Neural cell (in vitro differentiated cells): ENCODE measurements at regions not wholly inside any gene's neighbourhood (a gene's known extent, or its start where the extent isn't known, plus 50 kb on each side); places are given as distances from the start of the nearest gene placed in this dataset.
"Not testable (repeated sequence)": the region's sequence is repeated elsewhere in the genome, so short reads cannot be mapped to it uniquely, and the experiment has no call there.

ENCODE experiments used
- H2AFZ ChIP-seq: fragments of 200-600, 300-800 bp; sonication (generic), shearing (Covaris generic); 2 replicates; pipeline ENCODE4 v1.6.0; 2014; ENCODE audit warnings: low read depth, mild to moderate bottlenecking, antibody characterized with exemption, low read length, moderate library complexity
- H3F3A ChIP-seq: fragments of 200-600 bp; shearing (Covaris generic); 2 replicates; pipeline ENCODE4 v1.6.1; 2016; ENCODE audit warnings: mild to moderate bottlenecking, moderate library complexity, mixed read lengths, antibody characterized with exemption, low read length; ENCODE audit not compliant: insufficient read depth, poor library complexity, severe bottlenecking
- H3K27ac ChIP-seq: fragments of 200-600, 300-800 bp; sonication (generic), shearing (Covaris generic); 2 replicates; pipeline ENCODE4 v1.5.1; 2014; ENCODE audit warnings: mild to moderate bottlenecking, low read length, moderate library complexity
- H3K27me3 ChIP-seq: fragments of 300-800, 200-600 bp; sonication (generic), shearing (Covaris generic); 2 replicates; pipeline ENCODE4 v1.6.0; 2014; ENCODE audit warnings: mild to moderate bottlenecking, low read depth, low read length, moderate library complexity; ENCODE audit not compliant: insufficient read depth
- H3K36me3 ChIP-seq: fragments of 300-800, 200-600 bp; sonication (generic), shearing (Covaris generic); 2 replicates; pipeline ENCODE4 v1.5.1; 2014; ENCODE audit warnings: mild to moderate bottlenecking, antibody characterized with exemption, low read length, moderate library complexity; ENCODE audit not compliant: insufficient read depth
- H3K4me2 ChIP-seq: fragments of 300-800, 200-600 bp; sonication (generic), shearing (Covaris generic); 2 replicates; pipeline ENCODE4 v1.6.0; 2014; ENCODE audit warnings: mild to moderate bottlenecking, low read length
- H3K4me3 ChIP-seq: fragments of 300-800, 200-600 bp; sonication (generic), shearing (Covaris generic); 2 replicates; pipeline ENCODE4 v1.5.1; 2014; ENCODE audit warnings: mild to moderate bottlenecking, low read length, moderate library complexity
- H3K79me2 ChIP-seq: fragments of 200-600 bp; shearing (Covaris generic); replicated peaks from 2 replicates; pipeline ENCODE4 v1.6.0; 2014; ENCODE audit warnings: mild to moderate bottlenecking, low read length, moderate library complexity; ENCODE audit not compliant: insufficient read depth
- H3K9ac ChIP-seq: fragments of 300-800, 200-600 bp; sonication (generic), shearing (Covaris generic); 2 replicates; pipeline ENCODE4 v1.6.1; 2016; ENCODE audit warnings: mild to moderate bottlenecking, low read length, mixed read lengths
- H3K9me2 ChIP-seq: fragments of 200-600 bp; shearing (Covaris generic); 2 replicates; pipeline ENCODE4 v1.6.1; 2016; ENCODE audit warnings: mild to moderate bottlenecking, low read length, mixed read lengths; ENCODE audit not compliant: insufficient read depth
- H3K9me3 ChIP-seq: fragments of 200-600, 300-800 bp; sonication (generic), shearing (Covaris generic); 2 replicates; pipeline ENCODE4 v1.6.1; 2016; ENCODE audit warnings: mild to moderate bottlenecking, mixed run types, low read length, moderate library complexity, mixed read lengths
- H4K20me1 ChIP-seq: fragments of 200-600 bp; shearing (Covaris generic); 2 replicates; pipeline ENCODE4 v1.6.1; 2016; ENCODE audit warnings: mild to moderate bottlenecking, mixed run types; ENCODE audit not compliant: insufficient read depth
- EP300 ChIP-seq: fragments of 450-650 bp; conservative IDR thresholded peaks from 2 replicates; pipeline ENCODE4 v1.6.1; 2014; ENCODE audit warnings: antibody characterized with exemption, mild to moderate bottlenecking, moderate library complexity; ENCODE audit not compliant: poor library complexity, severe bottlenecking
- EZH2 ChIP-seq: fragments of 200-600, 300-800 bp; shearing (Covaris generic), sonication (generic); IDR thresholded peaks from 2 replicates; pipeline ENCODE4 v1.6.1; 2014; ENCODE audit warnings: antibody characterized with exemption, low read length, borderline replicate concordance, mild to moderate bottlenecking; ENCODE audit not compliant: insufficient read depth, poor library complexity, severe bottlenecking
- MXI1 ChIP-seq: fragments of 450-650 bp; conservative IDR thresholded peaks from 2 replicates; pipeline ENCODE4 v1.6.1; 2014; ENCODE audit warnings: antibody characterized with exemption, mild to moderate bottlenecking; ENCODE audit not compliant: poor library complexity, severe bottlenecking
- POLR2AphosphoS5 ChIP-seq: IDR thresholded peaks from 2 replicates; pipeline ENCODE4 v1.6.1; 2012
- RAD21 ChIP-seq: fragments of 450-650 bp; conservative IDR thresholded peaks from 2 replicates; pipeline ENCODE4 v1.6.1; 2014; ENCODE audit warnings: antibody characterized with exemption, mild to moderate bottlenecking, moderate library complexity
- SMC3 ChIP-seq: fragments of 450-650 bp; conservative IDR thresholded peaks from 2 replicates; pipeline ENCODE4 v1.6.1; 2014; ENCODE audit warnings: antibody characterized with exemption, mild to moderate bottlenecking, moderate library complexity; ENCODE audit not compliant: poor library complexity
- TAF1 ChIP-seq: IDR thresholded peaks from 2 replicates; pipeline ENCODE4 v1.6.1; 2012; ENCODE audit warnings: low read depth
- TF ChIP-seq, protein P1 (sequence below): IDR thresholded peaks from 2 replicates; pipeline ENCODE4 v1.6.1; 2012; ENCODE audit warnings: borderline replicate concordance
- TF ChIP-seq, protein P2 (sequence below): fragments of 450-650 bp; IDR thresholded peaks from 2 replicates; pipeline ENCODE4 v1.5.1; 2014; ENCODE audit warnings: antibody characterized with exemption, mild to moderate bottlenecking, moderate library complexity; ENCODE audit not compliant: poor library complexity, severe bottlenecking

DNA sequence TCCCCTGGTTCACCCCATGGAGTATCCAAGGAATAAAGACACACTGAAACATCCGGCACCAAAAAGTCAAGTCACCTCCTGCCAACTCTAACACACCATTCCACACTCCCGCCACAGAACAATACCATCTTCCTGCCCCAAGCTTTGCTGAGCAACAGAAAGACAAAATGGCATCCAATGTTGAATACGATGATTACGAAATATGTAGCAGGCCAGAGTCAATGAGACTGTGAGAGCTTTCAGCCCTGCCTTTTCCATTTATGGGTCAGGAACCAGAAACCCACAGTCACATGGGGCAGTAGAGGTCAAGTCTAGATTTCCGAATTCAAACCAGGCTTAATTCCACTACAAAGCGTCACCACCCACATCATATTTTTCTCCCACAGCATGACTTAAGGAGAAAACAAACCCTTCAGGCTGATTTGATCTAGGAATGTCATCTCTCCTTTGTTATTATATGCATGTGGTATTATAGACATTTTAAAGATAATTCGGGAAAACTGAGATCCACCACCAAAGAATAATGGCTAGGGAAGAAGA lies 249.8 kb downstream of the SETD4 start:
- Histone ChIP-seq H3K9ac (no peak overlapping the region), H3K79me2 (no peaks in the 10 kb centered on the region), H3K9me2 (no peaks in the 10 kb centered on the region), H3K27me3 (no peaks in the 10 kb centered on the region), H3K4me3 (no peak overlapping the region), H3F3A (no peaks in the 10 kb centered on the region), H2AFZ (no peak overlapping the region), H3K27ac (no peak overlapping the region), H3K36me3 (no peaks in the 10 kb centered on the region), H3K9me3 (no peaks in the 10 kb centered on the region), H3K4me2 (no peak overlapping the region), H4K20me1 (no peaks in the 10 kb centered on the region)
- TF ChIP-seq EZH2 (no peak), EP300 (no peak), RAD21 (no peak), TAF1 (no peak), MXI1 (no peak), SMC3 (no peak), POLR2AphosphoS5 (no peak)
- TF ChIP-seq, protein P1, sequence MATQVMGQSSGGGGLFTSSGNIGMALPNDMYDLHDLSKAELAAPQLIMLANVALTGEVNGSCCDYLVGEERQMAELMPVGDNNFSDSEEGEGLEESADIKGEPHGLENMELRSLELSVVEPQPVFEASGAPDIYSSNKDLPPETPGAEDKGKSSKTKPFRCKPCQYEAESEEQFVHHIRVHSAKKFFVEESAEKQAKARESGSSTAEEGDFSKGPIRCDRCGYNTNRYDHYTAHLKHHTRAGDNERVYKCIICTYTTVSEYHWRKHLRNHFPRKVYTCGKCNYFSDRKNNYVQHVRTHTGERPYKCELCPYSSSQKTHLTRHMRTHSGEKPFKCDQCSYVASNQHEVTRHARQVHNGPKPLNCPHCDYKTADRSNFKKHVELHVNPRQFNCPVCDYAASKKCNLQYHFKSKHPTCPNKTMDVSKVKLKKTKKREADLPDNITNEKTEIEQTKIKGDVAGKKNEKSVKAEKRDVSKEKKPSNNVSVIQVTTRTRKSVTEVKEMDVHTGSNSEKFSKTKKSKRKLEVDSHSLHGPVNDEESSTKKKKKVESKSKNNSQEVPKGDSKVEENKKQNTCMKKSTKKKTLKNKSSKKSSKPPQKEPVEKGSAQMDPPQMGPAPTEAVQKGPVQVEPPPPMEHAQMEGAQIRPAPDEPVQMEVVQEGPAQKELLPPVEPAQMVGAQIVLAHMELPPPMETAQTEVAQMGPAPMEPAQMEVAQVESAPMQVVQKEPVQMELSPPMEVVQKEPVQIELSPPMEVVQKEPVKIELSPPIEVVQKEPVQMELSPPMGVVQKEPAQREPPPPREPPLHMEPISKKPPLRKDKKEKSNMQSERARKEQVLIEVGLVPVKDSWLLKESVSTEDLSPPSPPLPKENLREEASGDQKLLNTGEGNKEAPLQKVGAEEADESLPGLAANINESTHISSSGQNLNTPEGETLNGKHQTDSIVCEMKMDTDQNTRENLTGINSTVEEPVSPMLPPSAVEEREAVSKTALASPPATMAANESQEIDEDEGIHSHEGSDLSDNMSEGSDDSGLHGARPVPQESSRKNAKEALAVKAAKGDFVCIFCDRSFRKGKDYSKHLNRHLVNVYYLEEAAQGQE = no peak
- TF ChIP-seq, protein P2, sequence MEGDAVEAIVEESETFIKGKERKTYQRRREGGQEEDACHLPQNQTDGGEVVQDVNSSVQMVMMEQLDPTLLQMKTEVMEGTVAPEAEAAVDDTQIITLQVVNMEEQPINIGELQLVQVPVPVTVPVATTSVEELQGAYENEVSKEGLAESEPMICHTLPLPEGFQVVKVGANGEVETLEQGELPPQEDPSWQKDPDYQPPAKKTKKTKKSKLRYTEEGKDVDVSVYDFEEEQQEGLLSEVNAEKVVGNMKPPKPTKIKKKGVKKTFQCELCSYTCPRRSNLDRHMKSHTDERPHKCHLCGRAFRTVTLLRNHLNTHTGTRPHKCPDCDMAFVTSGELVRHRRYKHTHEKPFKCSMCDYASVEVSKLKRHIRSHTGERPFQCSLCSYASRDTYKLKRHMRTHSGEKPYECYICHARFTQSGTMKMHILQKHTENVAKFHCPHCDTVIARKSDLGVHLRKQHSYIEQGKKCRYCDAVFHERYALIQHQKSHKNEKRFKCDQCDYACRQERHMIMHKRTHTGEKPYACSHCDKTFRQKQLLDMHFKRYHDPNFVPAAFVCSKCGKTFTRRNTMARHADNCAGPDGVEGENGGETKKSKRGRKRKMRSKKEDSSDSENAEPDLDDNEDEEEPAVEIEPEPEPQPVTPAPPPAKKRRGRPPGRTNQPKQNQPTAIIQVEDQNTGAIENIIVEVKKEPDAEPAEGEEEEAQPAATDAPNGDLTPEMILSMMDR = no peak

DNA sequence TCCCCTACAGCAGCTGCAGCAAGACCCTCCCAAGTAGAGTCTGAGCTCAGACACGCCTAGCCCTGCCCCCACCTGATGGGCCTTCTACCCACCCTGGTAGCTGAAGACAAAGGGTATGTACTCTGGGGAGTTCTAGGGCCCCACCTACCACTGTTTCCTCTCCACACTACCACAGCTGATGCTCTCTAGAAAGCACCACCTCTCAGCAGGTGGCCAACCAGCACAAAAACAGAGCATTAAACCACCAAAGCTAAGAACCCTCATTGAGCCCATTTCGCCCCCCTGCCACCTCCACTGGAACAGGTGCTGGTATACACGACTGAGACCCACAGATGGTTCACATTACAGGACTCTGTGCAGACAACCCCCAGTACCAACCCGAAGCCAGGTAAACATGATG lies 258.9 kb downstream of the SETD4 start:
- TF ChIP-seq, protein P2 = no peak
- no peak for TF ChIP-seq EZH2
- no peak for TF ChIP-seq POLR2AphosphoS5
- no peak for TF ChIP-seq EP300
- no peak for TF ChIP-seq TAF1
- no peak for TF ChIP-seq MXI1
- no peak for TF ChIP-seq RAD21
- no peak for TF ChIP-seq SMC3
- H3K9me3 ChIP-seq = no peaks in the 10 kb centered on the region
- H3K27me3 ChIP-seq = no peaks in the 10 kb centered on the region
- H3K4me3 ChIP-seq = no peak overlapping the region
- no peak overlapping the region for H3K9ac ChIP-seq
- H3K9me2 ChIP-seq = no peaks in the 10 kb centered on the region
- H3K27ac ChIP-seq = no peak overlapping the region
- H2AFZ ChIP-seq = no peak overlapping the region
- H4K20me1 ChIP-seq = no peaks in the 10 kb centered on the region
- H3F3A ChIP-seq = no peaks in the 10 kb centered on the region
- H3K4me2 ChIP-seq = no peak overlapping the region
- H3K79me2 ChIP-seq = no peaks in the 10 kb centered on the region
- H3K36me3 ChIP-seq = no peaks in the 10 kb centered on the region

DNA sequence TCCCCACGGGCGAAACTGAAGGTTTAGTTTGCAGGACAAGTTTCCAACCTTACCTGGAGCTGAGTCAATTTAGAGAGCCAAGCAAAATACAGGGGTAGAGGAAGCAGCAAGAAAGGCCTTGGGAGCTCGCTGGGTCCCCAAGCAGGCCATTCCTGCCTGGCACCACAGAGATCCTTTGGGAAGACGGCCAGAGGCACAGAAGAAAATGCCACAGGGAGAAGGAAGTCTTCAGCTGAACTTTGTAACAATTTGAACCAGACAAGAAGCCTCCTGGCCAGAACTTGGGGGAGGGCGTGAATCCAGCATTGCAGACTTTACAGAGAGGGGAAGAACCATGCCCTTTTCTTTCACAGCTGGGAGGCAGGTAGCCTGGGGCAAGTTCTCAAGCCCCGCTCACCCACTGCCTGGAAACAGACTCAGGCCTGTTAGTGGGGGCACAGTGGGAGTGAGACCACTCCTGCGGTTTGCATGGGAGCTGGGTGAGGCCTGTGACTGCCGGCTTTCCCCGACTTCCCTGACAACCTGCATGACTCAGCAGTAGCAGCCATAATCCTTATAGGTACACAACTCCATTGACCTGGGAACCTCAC lies 259.4 kb downstream of the SETD4 start:
- not testable (repeated sequence) for H3K9me3 ChIP-seq, H3K9me2 ChIP-seq, H3K27me3 ChIP-seq, H3K4me2 ChIP-seq, H3K79me2 ChIP-seq, H3K9ac ChIP-seq, H3K4me3 ChIP-seq, H3F3A ChIP-seq, H4K20me1 ChIP-seq, H3K27ac ChIP-seq, H3K36me3 ChIP-seq, H2AFZ ChIP-seq
